SU-DHL-6 (cell line): ENCODE measurements at regions not wholly inside any gene's neighbourhood (a gene's known extent, or its start where the extent isn't known, plus 50 kb on each side); places are given as distances from the start of the nearest gene placed in this dataset.

ENCODE experiments used
- EZH2phosphoT487 ChIP-seq: fragments of 200-600 bp; sonication (generic), shearing (Covaris generic); conservative IDR thresholded peaks from 2 replicates; pipeline ENCODE4 v1.6.1; 2018; ENCODE audit warnings: mild to moderate bottlenecking, antibody characterized with exemption, low read length, moderate library complexity, mixed read lengths
- TF ChIP-seq, protein P1 (sequence below): fragments of 200-600 bp; sonication (generic); IDR thresholded peaks from one replicate; pipeline ENCODE4 v1.5.1; 2017; ENCODE audit warnings: antibody characterized with exemption, mild to moderate bottlenecking, low read length, moderate library complexity; ENCODE audit not compliant: insufficient read depth, poor library complexity, severe bottlenecking

DNA sequence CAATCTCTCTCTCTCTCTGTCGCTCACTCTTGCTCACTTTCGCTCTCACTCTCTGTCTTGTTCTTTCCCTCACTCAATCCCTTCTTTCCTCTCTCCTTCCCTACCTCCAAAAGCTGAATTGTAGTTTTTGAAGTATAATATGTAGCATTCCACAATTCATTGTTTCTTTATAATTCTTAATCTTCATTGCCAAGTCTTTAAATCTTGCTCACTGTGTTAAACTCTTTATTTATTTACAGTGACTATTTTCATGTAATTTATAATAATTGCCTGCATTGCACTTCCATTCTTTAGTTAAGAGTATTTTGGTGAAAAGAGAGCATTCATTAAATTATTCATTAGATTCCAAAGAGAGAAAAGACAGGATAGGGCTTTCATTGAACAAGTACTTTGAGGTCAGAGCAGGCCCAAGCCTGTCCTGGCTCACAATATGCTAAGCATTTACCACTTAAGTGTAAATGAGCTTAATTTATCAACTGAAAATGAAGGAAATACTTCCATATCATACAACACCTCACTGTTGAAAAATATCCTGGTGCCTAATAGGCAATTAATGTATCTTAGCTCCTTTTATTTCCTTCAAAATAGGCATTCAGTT lies 257.4 kb upstream of the SLITRK1 start:
- TF ChIP-seq, protein P1, sequence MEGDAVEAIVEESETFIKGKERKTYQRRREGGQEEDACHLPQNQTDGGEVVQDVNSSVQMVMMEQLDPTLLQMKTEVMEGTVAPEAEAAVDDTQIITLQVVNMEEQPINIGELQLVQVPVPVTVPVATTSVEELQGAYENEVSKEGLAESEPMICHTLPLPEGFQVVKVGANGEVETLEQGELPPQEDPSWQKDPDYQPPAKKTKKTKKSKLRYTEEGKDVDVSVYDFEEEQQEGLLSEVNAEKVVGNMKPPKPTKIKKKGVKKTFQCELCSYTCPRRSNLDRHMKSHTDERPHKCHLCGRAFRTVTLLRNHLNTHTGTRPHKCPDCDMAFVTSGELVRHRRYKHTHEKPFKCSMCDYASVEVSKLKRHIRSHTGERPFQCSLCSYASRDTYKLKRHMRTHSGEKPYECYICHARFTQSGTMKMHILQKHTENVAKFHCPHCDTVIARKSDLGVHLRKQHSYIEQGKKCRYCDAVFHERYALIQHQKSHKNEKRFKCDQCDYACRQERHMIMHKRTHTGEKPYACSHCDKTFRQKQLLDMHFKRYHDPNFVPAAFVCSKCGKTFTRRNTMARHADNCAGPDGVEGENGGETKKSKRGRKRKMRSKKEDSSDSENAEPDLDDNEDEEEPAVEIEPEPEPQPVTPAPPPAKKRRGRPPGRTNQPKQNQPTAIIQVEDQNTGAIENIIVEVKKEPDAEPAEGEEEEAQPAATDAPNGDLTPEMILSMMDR = no peak
- TF ChIP-seq EZH2phosphoT487 = no peak
